ENCODE measurements at regions not wholly inside any gene's neighbourhood (a gene's known extent, or its start where the extent isn't known, plus 50 kb on each side); places are given as distances from the start of the nearest gene placed in this dataset.

DNA sequence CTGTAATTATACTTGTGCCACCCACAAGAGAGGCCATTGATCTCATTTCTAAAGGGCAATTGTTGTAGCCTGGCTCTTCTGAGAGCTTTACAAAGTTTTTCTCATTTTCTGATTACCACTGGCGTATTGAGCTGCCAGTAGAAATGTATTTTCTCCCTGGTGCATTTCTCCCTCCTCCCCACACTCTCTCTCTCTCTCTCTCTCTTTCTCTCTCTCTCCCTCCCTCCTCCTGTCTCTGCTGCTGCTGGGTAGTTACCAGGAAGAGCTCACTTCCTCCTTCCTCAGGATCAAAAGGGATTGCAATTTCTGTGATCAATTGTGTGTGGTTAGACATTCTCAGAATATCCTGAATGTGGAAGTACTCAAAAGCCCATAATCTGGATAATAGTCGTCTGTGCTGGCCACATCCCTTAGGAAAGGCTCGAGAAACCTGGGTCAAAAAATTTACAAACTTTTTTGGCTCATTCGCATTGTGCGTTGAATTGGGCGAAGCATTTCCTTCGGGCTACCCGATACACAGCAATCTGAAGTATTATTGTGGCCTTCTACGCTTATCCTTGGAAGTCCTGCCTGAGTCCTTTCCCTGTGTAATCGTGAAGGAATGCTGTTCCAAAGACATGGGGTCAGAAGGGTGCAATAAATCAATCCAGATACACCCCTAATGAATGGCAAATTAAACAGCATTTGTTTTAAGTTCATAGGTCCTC lies 254.8 kb downstream of the MSRB3 start:
- H3K4me1 Mint-ChIP-seq (ENCODE audit: low read depth): no peaks in the 10 kb centered on the region
- no peak overlapping the region for H3K4me3 Mint-ChIP-seq
- intact Hi-C loops (cut with micrococcal nuclease): no loop called here
- no peaks in the 10 kb centered on the region for H3K9me3 Mint-ChIP-seq
- peaks cover 4% of the 10 kb centered on the region for H3K27me3 Mint-ChIP-seq (ENCODE audit: low read depth)
- CTCF ChIA-PET: interaction anchor here (0.6 to 1.4 kb wide), 2 partner anchors 24 to 488 kb away, joined by 3 to 4 read pairs; no protein-coding TSS in a partner anchor
- no peaks in the 10 kb centered on the region for H3K36me3 Mint-ChIP-seq (ENCODE audit: low read depth)
- no peak overlapping the region for H3K27ac Mint-ChIP-seq
- DNase-seq: no peak

DNA sequence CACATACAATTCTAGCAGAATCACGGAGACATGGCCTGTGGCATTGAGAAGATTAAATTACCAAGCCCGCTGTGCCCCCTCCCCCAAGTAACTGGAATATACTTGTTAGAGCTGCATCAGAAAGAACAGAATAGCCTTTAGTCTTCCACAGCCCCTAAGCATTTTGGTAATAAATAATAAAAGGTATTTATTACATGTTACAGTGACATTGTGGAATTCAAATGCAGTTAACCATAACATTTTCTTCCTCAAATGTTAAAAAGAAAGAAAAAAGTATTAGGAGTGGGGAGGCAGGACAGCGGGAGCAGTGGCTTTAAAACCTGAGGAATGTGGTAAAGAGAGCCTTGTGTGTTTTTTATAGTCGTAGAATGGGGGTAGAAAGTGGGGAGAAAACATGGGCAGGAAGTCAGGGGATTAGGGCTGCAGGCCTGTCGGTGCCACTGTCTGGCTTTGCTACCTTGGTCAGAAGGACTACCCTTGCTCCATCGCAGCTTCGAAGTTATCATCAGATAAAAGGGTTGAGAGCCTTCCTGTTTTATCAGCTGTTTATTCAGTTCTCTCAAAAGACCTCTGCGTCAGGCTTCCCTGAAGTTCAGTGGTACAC lies 255.9 kb downstream of the MSRB3 start:
- Mint-ChIP-seq H3K4me1 (ENCODE audit: low read depth) (no peaks in the 10 kb centered on the region), H3K36me3 (ENCODE audit: low read depth) (no peaks in the 10 kb centered on the region), H3K27ac (no peak overlapping the region), H3K9me3 (peaks cover 3% of the 10 kb centered on the region), H3K27me3 (ENCODE audit: low read depth) (peaks cover 4% of the 10 kb centered on the region), H3K4me3 (no peak overlapping the region)
- CTCF ChIA-PET: interaction anchor here (1.4 kb wide), 1 partner anchor 23 kb away, joined by 3 read pairs; no protein-coding TSS in a partner anchor
- intact Hi-C loops (cut with micrococcal nuclease): no loop called here
- no peak for DNase-seq

DNA sequence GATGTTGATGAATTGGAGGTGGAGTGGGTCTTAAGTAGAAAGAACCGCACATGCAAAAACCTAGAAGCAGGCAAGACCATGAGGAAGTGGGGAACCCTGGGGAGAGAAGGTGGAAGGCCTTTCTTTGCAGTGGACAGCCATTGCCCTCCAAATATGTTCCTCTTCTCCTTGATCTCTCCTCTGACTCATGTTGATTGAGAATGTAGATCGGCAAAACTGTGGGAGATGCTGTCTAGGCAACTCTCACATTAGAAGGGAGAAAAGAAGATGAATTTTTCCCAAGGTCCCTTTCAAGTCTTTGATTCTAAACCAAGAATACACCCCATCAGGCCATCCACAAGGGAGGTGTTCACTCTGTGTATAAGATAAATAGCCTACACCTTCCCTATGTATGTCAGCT lies 257.5 kb downstream of the MSRB3 start:
- Mint-ChIP-seq H3K4me1 (ENCODE audit: low read depth) (no peaks in the 10 kb centered on the region), H3K4me3 (no peak overlapping the region), H3K36me3 (ENCODE audit: low read depth) (no peaks in the 10 kb centered on the region), H3K9me3 (peaks cover 12% of the 10 kb centered on the region), H3K27ac (no peak overlapping the region), H3K27me3 (ENCODE audit: low read depth) (peaks cover 2% of the 10 kb centered on the region)
- intact Hi-C loops (cut with micrococcal nuclease): no loop called here
- CTCF ChIA-PET: no interaction called here
- no peak for DNase-seq

DNA sequence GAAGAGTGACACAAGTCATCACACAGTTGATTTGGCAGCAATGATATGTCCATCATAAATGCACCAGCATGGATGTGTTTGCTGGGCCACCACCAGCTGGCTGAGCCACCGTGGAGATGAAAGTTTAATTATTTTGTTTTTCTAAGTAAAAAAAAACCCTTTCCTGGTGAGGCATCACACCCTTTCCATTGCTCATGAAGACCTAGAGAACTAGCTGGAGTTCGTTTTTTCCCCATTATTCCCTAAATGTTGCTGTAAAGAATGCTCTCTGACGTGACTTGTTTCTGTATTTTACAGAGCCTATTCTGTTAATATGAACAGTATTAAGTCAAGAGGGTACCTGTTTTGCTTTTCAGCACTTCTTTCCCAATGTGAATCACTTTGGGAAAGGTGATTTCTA lies 257.9 kb downstream of the MSRB3 start:
- Mint-ChIP-seq H3K27ac (no peak overlapping the region), H3K9me3 (peaks cover 13% of the 10 kb centered on the region), H3K27me3 (ENCODE audit: low read depth) (peaks cover 2% of the 10 kb centered on the region), H3K4me1 (ENCODE audit: low read depth) (no peaks in the 10 kb centered on the region), H3K36me3 (ENCODE audit: low read depth) (no peaks in the 10 kb centered on the region), H3K4me3 (no peak overlapping the region)
- CTCF ChIA-PET: no interaction called here
- no peak for DNase-seq
- intact Hi-C loops (cut with micrococcal nuclease): no loop called here

DNA sequence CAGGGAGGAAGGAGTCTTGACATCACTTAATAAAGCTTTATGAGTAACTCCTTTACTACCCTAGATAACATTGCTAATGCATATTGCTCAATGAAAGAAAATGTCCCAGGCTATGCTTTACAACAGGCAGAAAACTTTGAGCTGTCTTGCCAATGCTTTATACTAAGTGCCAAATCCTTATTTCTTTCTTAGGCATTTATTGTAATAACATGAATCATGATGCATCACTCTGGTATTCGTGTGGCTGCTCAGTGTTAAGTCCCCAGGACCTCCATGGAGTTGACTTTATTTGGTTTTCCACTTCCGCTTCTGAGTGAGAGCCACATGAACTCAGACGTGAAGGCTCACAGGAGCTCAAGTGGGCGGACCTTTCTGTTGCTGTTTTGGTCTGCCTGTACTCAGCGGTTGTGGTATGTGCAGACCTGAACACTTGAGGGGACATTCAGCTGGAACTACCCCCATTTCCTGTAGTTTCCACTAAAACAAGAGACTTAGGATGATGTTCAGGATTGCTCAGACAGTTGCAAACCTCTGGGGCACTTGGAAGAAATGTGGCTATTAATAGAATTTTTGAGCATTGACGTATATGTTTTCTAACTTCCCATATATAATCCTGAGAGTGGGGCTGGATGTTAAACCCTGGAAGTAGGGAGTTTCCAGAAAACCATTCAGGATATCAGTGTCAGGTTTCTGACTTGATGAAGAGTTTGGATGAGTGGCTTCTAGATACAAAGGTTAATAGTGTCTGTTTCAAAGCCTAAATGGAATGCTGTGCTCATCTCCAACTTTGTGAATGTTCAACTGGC lies 258.6 kb downstream of the MSRB3 start:
- H3K4me1 Mint-ChIP-seq (ENCODE audit: low read depth): no peaks in the 10 kb centered on the region
- no peak for DNase-seq
- peaks cover 13% of the 10 kb centered on the region for H3K9me3 Mint-ChIP-seq
- no peak overlapping the region for H3K4me3 Mint-ChIP-seq
- peaks cover 2% of the 10 kb centered on the region for H3K27me3 Mint-ChIP-seq (ENCODE audit: low read depth)
- H3K36me3 Mint-ChIP-seq (ENCODE audit: low read depth): no peaks in the 10 kb centered on the region
- CTCF ChIA-PET: no interaction called here
- H3K27ac Mint-ChIP-seq: no peak overlapping the region
- intact Hi-C loops (cut with micrococcal nuclease): no loop called here

DNA sequence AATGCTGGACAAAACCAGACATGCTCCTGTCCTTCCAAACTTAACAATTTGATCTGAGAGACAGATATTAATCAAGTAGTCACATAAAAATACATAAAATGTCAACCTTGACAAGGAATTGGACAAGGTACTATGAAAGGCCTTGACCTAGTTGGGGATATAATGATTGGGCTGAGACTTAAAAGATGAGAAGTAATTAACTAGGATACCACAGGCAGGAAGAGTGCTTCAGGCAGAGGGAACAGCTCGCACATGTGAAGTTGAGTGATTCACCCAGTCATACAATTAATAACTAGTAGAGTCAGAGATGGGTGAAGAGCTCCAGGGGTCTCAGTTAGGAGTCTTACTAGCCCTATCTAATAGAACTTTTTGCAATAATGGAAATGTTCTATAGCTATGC lies 259.5 kb downstream of the MSRB3 start:
- peaks cover 14% of the 10 kb centered on the region for H3K9me3 Mint-ChIP-seq
- intact Hi-C loops (cut with micrococcal nuclease): no loop called here

DNA sequence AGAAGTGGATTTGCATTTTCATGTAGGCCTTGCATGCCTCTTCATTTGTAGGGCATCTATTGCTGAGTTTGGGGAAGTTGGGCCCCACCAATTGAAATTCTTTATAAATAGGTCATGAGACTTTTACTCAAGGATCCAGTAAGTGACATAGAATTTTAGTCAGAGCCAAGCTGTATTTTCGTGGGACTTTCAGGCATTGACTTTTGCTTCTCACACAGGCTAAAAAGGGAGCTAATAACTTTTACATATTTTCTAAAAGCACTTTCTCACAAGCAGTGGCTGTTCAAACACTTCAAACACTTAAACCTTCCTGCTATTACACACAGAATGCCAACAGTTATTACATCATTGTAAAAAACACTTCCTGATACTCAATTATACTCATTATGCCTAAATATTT lies 260.5 kb downstream of the MSRB3 start:
- H3K36me3 Mint-ChIP-seq (ENCODE audit: low read depth): no peaks in the 10 kb centered on the region
- no peak for DNase-seq
- H3K9me3 Mint-ChIP-seq: peaks cover 16% of the 10 kb centered on the region
- H3K27ac Mint-ChIP-seq: no peak overlapping the region
- no peak overlapping the region for H3K4me3 Mint-ChIP-seq
- no peaks in the 10 kb centered on the region for H3K4me1 Mint-ChIP-seq (ENCODE audit: low read depth)
- intact Hi-C loops (cut with micrococcal nuclease): no loop called here
- H3K27me3 Mint-ChIP-seq (ENCODE audit: low read depth): no peaks in the 10 kb centered on the region
- CTCF ChIA-PET: no interaction called here

More for the DNA sequence above, 259.5 kb downstream of the MSRB3 start:
- no peak overlapping the region for H3K27ac Mint-ChIP-seq
- no peaks in the 10 kb centered on the region for H3K36me3 Mint-ChIP-seq (ENCODE audit: low read depth)
- H3K4me1 Mint-ChIP-seq (ENCODE audit: low read depth): no peaks in the 10 kb centered on the region
- no peak for DNase-seq
- H3K4me3 Mint-ChIP-seq: no peak overlapping the region
- no peaks in the 10 kb centered on the region for H3K27me3 Mint-ChIP-seq (ENCODE audit: low read depth)
- CTCF ChIA-PET: no interaction called here

DNA sequence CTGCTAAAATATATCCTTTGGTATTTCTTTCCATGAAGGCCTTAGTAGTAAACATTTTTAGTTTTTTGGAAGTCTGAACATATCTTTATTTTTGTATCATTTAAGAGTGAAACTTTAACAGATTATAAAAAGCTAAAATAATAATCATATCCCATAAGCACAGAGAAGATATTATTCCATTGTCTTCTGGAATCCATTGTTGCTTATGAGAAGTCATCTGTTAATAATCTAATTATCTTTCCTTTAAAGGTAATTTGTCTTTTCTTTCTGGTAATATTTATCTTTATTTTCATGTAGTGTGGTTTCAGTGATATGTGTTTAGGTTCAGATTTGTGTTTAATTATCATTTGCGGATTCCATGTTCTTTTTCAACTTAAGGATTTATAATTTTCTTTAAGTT lies 261.7 kb downstream of the MSRB3 start:
- CTCF ChIA-PET: no interaction called here
- Mint-ChIP-seq H3K4me3 (no peak overlapping the region), H3K27ac (no peak overlapping the region), H3K36me3 (ENCODE audit: low read depth) (no peaks in the 10 kb centered on the region), H3K27me3 (ENCODE audit: low read depth) (no peaks in the 10 kb centered on the region), H3K9me3 (peaks cover 16% of the 10 kb centered on the region), H3K4me1 (ENCODE audit: low read depth) (no peaks in the 10 kb centered on the region)
- no peak for DNase-seq
- intact Hi-C loops (cut with micrococcal nuclease): no loop called here

DNA sequence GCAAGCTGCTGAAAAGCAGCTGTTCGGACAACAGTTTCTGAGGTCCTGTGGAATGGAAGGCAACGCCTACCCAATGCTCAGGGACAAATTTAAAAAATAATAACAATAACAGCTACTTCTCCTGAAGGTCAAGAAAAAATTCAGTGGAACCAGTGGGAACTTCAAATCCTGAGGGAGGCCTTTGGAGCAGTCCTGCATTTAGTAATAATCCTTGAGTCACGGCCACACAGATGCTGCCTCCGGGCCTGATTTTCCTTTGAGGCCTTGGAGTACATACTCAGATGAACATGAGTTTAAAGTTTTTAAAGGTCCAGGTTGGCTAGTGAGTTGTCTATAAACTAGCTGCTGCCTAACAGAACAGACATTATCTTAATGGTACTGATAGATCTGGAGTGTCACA lies 268.0 kb downstream of the MSRB3 start:
- intact Hi-C loops (cut with micrococcal nuclease): no loop called here
- no peaks in the 10 kb centered on the region for H3K4me1 Mint-ChIP-seq (ENCODE audit: low read depth)
- CTCF ChIA-PET: interaction anchor here (2.2 kb wide), 1 partner anchor 10 kb away, joined by 8 read pairs; no protein-coding TSS in a partner anchor
- H3K36me3 Mint-ChIP-seq (ENCODE audit: low read depth): no peaks in the 10 kb centered on the region
- no peak for DNase-seq
- H3K27ac Mint-ChIP-seq: no peak overlapping the region
- no peaks in the 10 kb centered on the region for H3K27me3 Mint-ChIP-seq (ENCODE audit: low read depth)
- peaks cover 3% of the 10 kb centered on the region for H3K9me3 Mint-ChIP-seq
- no peak overlapping the region for H3K4me3 Mint-ChIP-seq

DNA sequence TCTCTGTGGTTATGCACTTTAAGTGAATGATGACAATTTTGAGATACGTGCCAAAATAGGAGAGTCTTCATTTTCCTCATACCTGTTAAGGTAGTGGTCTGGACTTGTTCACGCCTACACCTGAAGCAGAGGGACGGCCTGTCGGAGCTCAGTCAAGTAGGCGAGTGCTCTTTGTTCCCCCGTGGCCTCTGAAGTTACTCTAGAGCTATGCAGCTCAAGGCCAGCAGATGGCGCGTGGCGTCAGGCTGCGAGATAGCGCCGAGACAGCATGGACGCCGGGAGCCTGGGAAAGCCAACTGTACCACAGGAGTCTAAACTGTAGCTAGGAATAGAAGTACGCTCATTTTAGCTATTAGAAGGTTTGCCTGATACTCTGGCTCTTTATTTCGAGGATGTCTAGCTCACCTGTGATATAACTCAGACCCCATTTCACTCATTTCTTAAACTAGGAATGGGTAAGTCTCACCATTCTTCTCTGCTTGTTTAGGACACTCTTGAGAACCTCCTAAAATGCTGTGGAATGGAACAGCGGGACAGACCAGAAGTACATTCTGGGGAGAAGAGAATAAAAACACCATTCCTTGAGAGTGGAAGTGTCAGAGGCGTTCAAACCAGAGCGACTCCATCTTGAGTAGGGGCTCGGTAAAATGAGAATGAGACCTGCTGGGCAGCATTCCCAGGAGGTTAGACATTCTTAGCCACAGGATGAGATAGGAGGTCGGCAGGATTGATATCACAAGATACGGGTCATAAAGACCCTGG lies 267.4 kb upstream of the HMGA2 start:
- Mint-ChIP-seq H3K4me1 (ENCODE audit: low read depth) (no peaks in the 10 kb centered on the region), H3K9me3 (no peaks in the 10 kb centered on the region), H3K27ac (no peak overlapping the region), H3K4me3 (no peak overlapping the region), H3K36me3 (ENCODE audit: low read depth) (no peaks in the 10 kb centered on the region), H3K27me3 (ENCODE audit: low read depth) (peaks cover 17% of the 10 kb centered on the region)
- intact Hi-C loops (cut with micrococcal nuclease): loop anchor here (1.0 to 10.0 kb wide), 8 partner anchors 116 to 665 kb away; partner anchors contain the start of gene HMGA2
- CTCF ChIA-PET: interaction anchor here (0.6 to 1.9 kb wide), 22 partner anchors 11 to 841 kb away, joined by 3 to 8 read pairs (median 3); no protein-coding TSS in a partner anchor
- peak; percentile 79 for DNase-seq

DNA sequence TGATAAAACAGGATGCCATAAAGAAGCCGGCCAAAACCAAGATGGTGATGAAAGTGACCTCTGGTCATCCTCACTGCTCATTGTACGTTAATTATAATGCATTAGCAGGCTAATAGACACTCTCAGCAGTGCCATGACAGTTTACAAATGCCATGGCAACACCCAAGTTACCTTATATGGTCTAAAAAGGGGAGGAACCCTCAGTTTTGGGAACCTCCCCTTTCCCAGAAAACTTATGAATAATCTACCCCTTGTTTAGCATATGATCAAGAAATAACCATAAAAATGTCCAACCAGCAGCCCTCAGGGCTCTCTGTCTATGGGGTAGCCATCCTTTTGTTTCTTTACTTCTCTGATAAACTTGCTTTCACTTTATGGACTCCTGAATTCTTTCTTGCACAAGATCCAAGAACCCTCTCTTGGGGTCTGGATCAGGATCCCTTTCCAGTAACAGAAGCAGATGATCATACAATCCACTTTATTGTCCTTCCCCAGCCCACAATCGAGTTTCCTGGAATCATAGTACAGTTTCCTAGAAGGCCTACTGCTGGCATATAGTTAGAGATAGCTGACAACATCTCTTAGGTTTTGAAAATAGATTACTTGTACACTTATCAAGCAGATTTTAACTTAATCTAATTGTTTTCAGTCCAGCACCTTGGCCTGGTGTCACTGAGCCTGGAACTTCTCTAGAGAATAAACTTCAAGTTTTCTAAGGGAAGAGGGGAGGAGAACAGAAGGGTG lies 266.7 kb upstream of the HMGA2 start:
- H3K27ac Mint-ChIP-seq: no peak overlapping the region
- CTCF ChIA-PET: interaction anchor here (0.7 to 1.9 kb wide), 13 partner anchors 11 to 530 kb away, joined by 3 to 8 read pairs (median 3); no protein-coding TSS in a partner anchor
- intact Hi-C loops (cut with micrococcal nuclease): loop anchor here (5.0 to 10.0 kb wide), 2 partner anchors 267 to 665 kb away; partner anchors contain the start of gene HMGA2

More for the DNA sequence above, 266.7 kb upstream of the HMGA2 start:
- peaks cover 17% of the 10 kb centered on the region for H3K27me3 Mint-ChIP-seq (ENCODE audit: low read depth)
- no peaks in the 10 kb centered on the region for H3K36me3 Mint-ChIP-seq (ENCODE audit: low read depth)
- H3K9me3 Mint-ChIP-seq: no peaks in the 10 kb centered on the region
- no peak overlapping the region for H3K4me3 Mint-ChIP-seq
- no peak for DNase-seq
- no peaks in the 10 kb centered on the region for H3K4me1 Mint-ChIP-seq (ENCODE audit: low read depth)

Measured in activated naive CD4-positive, alpha-beta T cell treated with anti-CD3 and anti-CD28 coated beads for 36 hours (primary cell).